Naive thymus-derived CD4-positive, alpha-beta T cell (primary cell): ENCODE measurements at regions not wholly inside any gene's neighbourhood (a gene's known extent, or its start where the extent isn't known, plus 50 kb on each side); places are given as distances from the start of the nearest gene placed in this dataset.
A peak's percentile ranks its signal among the peaks of the same experiment; 100 is the strongest.

Source experiments
- ATAC-seq: fragments of 150-1000 bp; cut with Tn5 transposase; 2 replicates; pipeline ENCODE4 v1.10.0; 2021; ENCODE audit warnings: mild to moderate bottlenecking, moderate library complexity
- CTCF ChIA-PET: fragments of 350-600 bp; sonication (Branson Sonifier 250); formaldehyde crosslinking; loops from one replicate; lab custom pipeline; 2021; ENCODE audit warnings: antibody characterized with exemption; lab: Charles Lee
- POLR2A ChIA-PET: fragments of 350-600 bp; sonication (Branson Sonifier 250); formaldehyde crosslinking; loops from one replicate; lab custom pipeline; 2021; ENCODE audit warnings: antibody characterized with exemption, inconsistent platforms; lab: Charles Lee
- DNase-seq, 9 donors: peaks; one replicate each; pipeline versions ENCODE4 v3.0.0 to v3.0.0-alpha.2; 2020 to 2022; ENCODE audit warnings: mixed read lengths in 1 of 9
- H3K27ac ChIP-seq: one replicate; pipeline ENCODE4 v1.7.0; 2013; ENCODE audit warnings: mild to moderate bottlenecking, low read depth, low read length, moderate library complexity
- H3K27me3 ChIP-seq, 2 donors: one replicate each; pipeline ENCODE4 v1.7.0; 2013; ENCODE audit warnings: low read length in 2 of 2, mild to moderate bottlenecking in 2 of 2, moderate library complexity in 2 of 2; ENCODE audit not compliant: control insufficient read depth in 2 of 2, insufficient read depth in 2 of 2
- H3K36me3 ChIP-seq, 3 experiments: 1 replicate in 2 of 3; 2 replicates in 1 of 3; pipeline ENCODE4 v1.7.0; 2013; ENCODE audit warnings: low read length in 3 of 3, mild to moderate bottlenecking in 3 of 3, moderate library complexity in 1 of 3; ENCODE audit not compliant: insufficient read depth in 3 of 3, control insufficient read depth in 2 of 3
- H3K4me1 ChIP-seq, 2 donors: one replicate each; pipeline ENCODE4 v1.7.0; 2013; ENCODE audit warnings: low read length in 2 of 2, mild to moderate bottlenecking in 2 of 2, moderate library complexity in 1 of 2; ENCODE audit not compliant: control insufficient read depth in 2 of 2, insufficient read depth in 2 of 2
- H3K4me3 ChIP-seq: 2 replicates; pipeline ENCODE4 v1.7.0; 2013; ENCODE audit warnings: mild to moderate bottlenecking, low read length
- H3K9me3 ChIP-seq, 3 experiments: 1 replicate in 2 of 3; 2 replicates in 1 of 3; pipeline ENCODE4 v1.7.0; 2013; ENCODE audit warnings: low read length in 3 of 3; ENCODE audit not compliant: control insufficient read depth in 2 of 3
- H3K27ac Mint-ChIP-seq, 9 donors: one replicate each; pipeline ENCODE4 v1.8.0; 2020 to 2022; ENCODE audit warnings: mixed read lengths in 9 of 9, mild to moderate bottlenecking in 8 of 9, moderate library complexity in 5 of 9, inconsistent platforms in 2 of 9
- H3K27me3 Mint-ChIP-seq, 5 donors: one replicate each; pipeline ENCODE4 v1.8.0; 2021 to 2022; ENCODE audit warnings: mixed read lengths in 5 of 5, mild to moderate bottlenecking in 1 of 5
- H3K36me3 Mint-ChIP-seq, 5 donors: one replicate each; pipeline ENCODE4 v1.8.0; 2020 to 2022; ENCODE audit warnings: mixed read lengths in 5 of 5, mild to moderate bottlenecking in 3 of 5, inconsistent platforms in 1 of 5
- H3K4me1 Mint-ChIP-seq, 7 donors: one replicate each; pipeline ENCODE4 v1.8.0; 2020 to 2022; ENCODE audit warnings: mixed read lengths in 7 of 7, mild to moderate bottlenecking in 3 of 7, inconsistent platforms in 1 of 7
- H3K4me3 Mint-ChIP-seq, 10 donors: one replicate each; pipeline ENCODE4 v1.8.0; 2020 to 2022; ENCODE audit warnings: mild to moderate bottlenecking in 10 of 10, mixed read lengths in 10 of 10, moderate library complexity in 6 of 10, inconsistent platforms in 2 of 10
- H3K9me3 Mint-ChIP-seq, 11 donors: one replicate each; pipeline ENCODE4 v1.8.0; 2020 to 2022; ENCODE audit warnings: mixed read lengths in 11 of 11, mild to moderate bottlenecking in 4 of 11, inconsistent platforms in 1 of 11, moderate library complexity in 1 of 11
- intact Hi-C, 2 donors: fragments of 100-400 bp; cut with micrococcal nuclease; formaldehyde crosslinking; loops; one replicate each; pipeline ENCODE4 v1.15.1; 2023

DNA sequence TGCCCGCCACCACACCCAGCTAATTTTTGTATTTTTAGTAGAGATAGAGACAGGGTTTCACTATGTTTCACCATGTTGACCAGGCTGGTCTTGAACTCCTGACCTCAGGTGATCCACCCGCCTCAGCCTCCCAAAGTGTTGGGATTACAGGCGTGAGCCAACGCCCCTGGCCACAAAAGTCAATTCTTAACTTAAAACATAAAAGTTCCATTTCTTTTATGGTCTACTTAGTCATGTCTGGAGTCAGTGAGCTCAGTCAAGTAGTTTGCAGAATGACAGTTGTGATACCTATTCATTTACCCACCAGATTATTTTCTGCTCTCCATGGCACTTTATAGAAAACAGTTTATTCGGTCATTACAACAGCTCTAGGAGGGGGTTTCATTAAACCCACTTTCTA, 103.1 kb upstream of the ESR1 start:
- H3K4me1 ChIP-seq = peaks cover 0 to 8% of the 10 kb centered on the region in 2 donors
- H3K27me3 ChIP-seq = no peaks in the 10 kb centered on the region
- H3K27ac Mint-ChIP-seq = no peak overlapping the region
- H3K9me3 Mint-ChIP-seq = no peaks in the 10 kb centered on the region
- H3K4me1 Mint-ChIP-seq = peaks cover 0 to 31% (median 29%) of the 10 kb centered on the region in 7 donors
- H3K36me3 Mint-ChIP-seq = peaks cover 0 to 18% (median 3%) of the 10 kb centered on the region in 5 donors
- intact Hi-C loops = no loop called here
- CTCF ChIA-PET = no interaction called here
- POLR2A ChIA-PET = no interaction called here
- DNase-seq (no peak), ATAC-seq (no peak)
- no peak overlapping the region for H3K4me3 Mint-ChIP-seq
- no peaks in the 10 kb centered on the region for H3K9me3 ChIP-seq
- H3K36me3 ChIP-seq = no peaks in the 10 kb centered on the region
- H3K27ac ChIP-seq = no peak overlapping the region
- H3K4me3 ChIP-seq = no peak overlapping the region
- H3K27me3 Mint-ChIP-seq = peaks cover 0 to 6% (median 4%) of the 10 kb centered on the region in 5 donors

DNA sequence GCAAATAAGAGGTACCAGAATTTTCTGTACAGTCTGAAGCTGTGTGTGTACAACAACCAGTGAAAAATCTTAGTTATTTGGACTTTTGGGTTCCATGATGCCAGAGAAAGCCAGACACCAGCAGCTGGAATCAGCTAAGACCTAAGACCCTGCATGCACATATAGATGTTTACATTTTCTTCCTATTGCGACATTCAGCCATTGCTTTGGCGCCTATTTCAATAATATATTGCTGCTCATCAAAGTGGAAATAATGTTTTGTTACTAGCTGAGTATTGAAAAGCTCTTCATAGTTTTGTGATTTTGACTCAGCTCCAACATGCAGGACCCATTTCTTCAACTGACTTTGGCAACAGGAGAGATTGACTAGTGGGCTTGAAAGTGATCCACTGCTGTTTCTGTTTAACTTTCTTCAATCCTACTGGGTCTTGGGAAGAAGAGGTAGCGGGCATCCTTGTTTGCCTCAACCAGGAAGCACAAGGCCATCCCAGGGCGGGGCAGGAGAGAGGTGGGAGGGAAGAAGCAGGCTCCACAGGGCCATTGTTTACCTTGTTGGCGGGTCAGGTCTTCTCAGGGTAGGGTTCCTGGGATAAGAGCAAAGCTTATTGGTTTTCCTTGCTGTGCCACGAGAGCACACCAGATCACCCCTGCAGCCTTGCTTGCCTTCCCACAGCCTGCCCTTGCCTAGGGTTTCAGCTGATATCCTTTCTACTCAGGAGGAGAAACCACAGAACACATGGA, 101.3 kb upstream of the ESR1 start:
- H3K9me3 Mint-ChIP-seq = peaks cover 0 to 8% (median 0%) of the 10 kb centered on the region in 11 donors
- Histone ChIP-seq H3K36me3 (no peaks in the 10 kb centered on the region), H3K27ac (no peak overlapping the region), H3K9me3 (no peaks in the 10 kb centered on the region), H3K4me3 (no peak overlapping the region), H3K27me3 (no peaks in the 10 kb centered on the region), H3K4me1 (peaks cover 0 to 8% of the 10 kb centered on the region in 2 donors)
- POLR2A ChIA-PET = no interaction called here
- H3K4me1 Mint-ChIP-seq = peaks cover 0 to 31% (median 25%) of the 10 kb centered on the region in 7 donors
- no peak for DNase-seq
- CTCF ChIA-PET = no interaction called here
- H3K36me3 Mint-ChIP-seq = peaks cover 0 to 22% (median 3%) of the 10 kb centered on the region in 5 donors
- H3K27ac Mint-ChIP-seq = no peak overlapping the region
- no peak for ATAC-seq
- no peak overlapping the region for H3K4me3 Mint-ChIP-seq
- H3K27me3 Mint-ChIP-seq = peaks cover 0 to 6% (median 4%) of the 10 kb centered on the region in 5 donors
- intact Hi-C loops = no loop called here

DNA sequence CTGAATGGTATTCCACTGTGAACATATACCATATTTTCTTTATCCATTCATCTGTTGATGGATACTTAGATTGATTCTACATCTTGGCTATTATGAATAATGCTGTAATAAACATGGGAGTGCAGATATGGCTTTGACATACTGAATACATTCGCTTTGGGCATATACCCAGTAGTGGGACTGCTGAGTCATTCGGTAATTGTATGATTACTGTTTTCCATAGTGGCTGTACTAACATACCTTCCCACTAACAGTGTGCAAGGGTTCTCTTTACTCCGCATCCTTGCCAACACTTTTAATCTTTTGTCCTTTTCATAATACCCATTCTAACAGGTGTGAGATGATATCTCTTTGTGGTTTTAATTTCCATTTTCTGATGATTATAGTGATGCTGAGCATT, 98.2 kb upstream of the ESR1 start:
- H3K4me3 Mint-ChIP-seq = no peak overlapping the region
- peaks cover 9 to 39% (median 23%) of the 10 kb centered on the region in 5 donors for H3K36me3 Mint-ChIP-seq
- H3K27ac Mint-ChIP-seq = no peak overlapping the region
- H3K4me1 Mint-ChIP-seq = peaks cover 0 to 9% (median 0%) of the 10 kb centered on the region in 7 donors
- no peaks in the 10 kb centered on the region for H3K4me1 ChIP-seq
- DNase-seq = no peak
- POLR2A ChIA-PET = no interaction called here
- peaks cover 0 to 5% (median 4%) of the 10 kb centered on the region in 5 donors for H3K27me3 Mint-ChIP-seq
- no peak for ATAC-seq
- CTCF ChIA-PET = no interaction called here
- no peaks in the 10 kb centered on the region for H3K27me3 ChIP-seq
- peaks cover 5 to 39% (median 20%) of the 10 kb centered on the region in 11 donors for H3K9me3 Mint-ChIP-seq
- no peak overlapping the region for H3K4me3 ChIP-seq
- H3K36me3 ChIP-seq = no peaks in the 10 kb centered on the region
- intact Hi-C loops = no loop called here
- H3K9me3 ChIP-seq = no peaks in the 10 kb centered on the region
- no peak overlapping the region for H3K27ac ChIP-seq

GRCh38 chr6:151716526-151716932, 91.0 kb upstream of the ESR1 start:
- H3K4me3 ChIP-seq = no peak overlapping the region
- intact Hi-C loops = no loop called here
- H3K9me3 ChIP-seq = no peaks in the 10 kb centered on the region
- Mint-ChIP-seq H3K4me3 (peak overlapping the region in 8 of 10 donors; percentile 23 to 71 (median 50)), H3K27me3 (peaks cover 0 to 10% (median 0%) of the 10 kb centered on the region in 5 donors), H3K36me3 (peaks cover 14 to 58% (median 29%) of the 10 kb centered on the region in 5 donors), H3K4me1 (peaks cover 0 to 30% (median 14%) of the 10 kb centered on the region in 7 donors), H3K27ac (peak overlapping the region; percentile 44 to 93 (median 79)), H3K9me3 (peaks cover 13 to 44% (median 29%) of the 10 kb centered on the region in 11 donors)
- ChIA-PET CTCF (interaction anchor here (0.9 to 2.8 kb wide), 3 partner anchors 26 to 622 kb away, joined by 3 to 14 read pairs (median 5); no protein-coding TSS in a partner anchor), POLR2A (interaction anchor here (1.0 to 1.6 kb wide), 4 partner anchors 15 to 517 kb away, joined by 3 to 5 read pairs (median 4); no protein-coding TSS in a partner anchor)
- no peaks in the 10 kb centered on the region for H3K36me3 ChIP-seq
- DNase-seq (peak in 6 of 9 donors; percentile 7 to 47 (median 38)), ATAC-seq (no peak)
- H3K27me3 ChIP-seq = no peaks in the 10 kb centered on the region
- H3K4me1 ChIP-seq = peaks cover 4 to 8% of the 10 kb centered on the region in 2 donors
- no peak overlapping the region for H3K27ac ChIP-seq

GRCh38 chr6:151719070-151719469, 88.4 kb upstream of the ESR1 start:
- Histone ChIP-seq H3K9me3 (no peaks in the 10 kb centered on the region), H3K27me3 (no peaks in the 10 kb centered on the region), H3K36me3 (no peaks in the 10 kb centered on the region), H3K27ac (no peak overlapping the region), H3K4me1 (peaks cover 4 to 8% of the 10 kb centered on the region in 2 donors), H3K4me3 (no peak overlapping the region)
- DNase-seq = no peak
- Mint-ChIP-seq H3K4me1 (peaks cover 0 to 50% (median 30%) of the 10 kb centered on the region in 7 donors), H3K9me3 (peaks cover 4 to 19% (median 14%) of the 10 kb centered on the region in 11 donors), H3K27me3 (peaks cover 0 to 10% (median 0%) of the 10 kb centered on the region in 5 donors), H3K36me3 (peaks cover 5 to 37% (median 16%) of the 10 kb centered on the region in 5 donors), H3K4me3 (no peak overlapping the region), H3K27ac (peak overlapping the region in 2 of 9 donors; percentile 39 to 46)
- ChIA-PET CTCF (no interaction called here), POLR2A (no interaction called here)
- intact Hi-C loops = no loop called here
- no peak for ATAC-seq

DNA sequence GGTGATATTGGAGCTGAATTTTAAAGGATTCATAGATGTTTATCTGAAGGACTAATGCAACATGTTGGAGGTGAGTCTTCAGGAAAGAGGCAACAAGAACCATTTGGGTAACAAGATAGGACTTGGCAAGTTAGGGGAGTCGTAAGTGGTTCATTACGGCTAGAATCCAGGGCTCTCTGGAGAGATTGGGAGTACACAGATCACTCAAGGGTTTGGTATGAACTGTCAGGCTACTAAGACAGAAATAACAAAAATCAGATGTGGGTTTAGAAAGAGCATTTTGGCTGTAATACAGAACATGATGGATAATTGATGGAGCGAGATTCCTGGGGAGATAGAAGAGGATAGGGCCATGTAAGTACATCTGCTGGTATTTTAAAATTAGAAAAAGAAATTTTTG, 86.3 kb upstream of the ESR1 start:
- DNase-seq (no peak), ATAC-seq (no peak)
- Mint-ChIP-seq H3K4me1 (peaks cover 0 to 57% (median 31%) of the 10 kb centered on the region in 7 donors), H3K9me3 (no peaks in the 10 kb centered on the region), H3K4me3 (no peak overlapping the region), H3K27me3 (peaks cover 0 to 7% (median 0%) of the 10 kb centered on the region in 5 donors), H3K27ac (peak overlapping the region in 1 of 9 donors; percentile 22), H3K36me3 (peaks cover 0 to 20% (median 7%) of the 10 kb centered on the region in 5 donors)
- intact Hi-C loops = no loop called here
- H3K36me3 ChIP-seq = no peaks in the 10 kb centered on the region
- no peaks in the 10 kb centered on the region for H3K27me3 ChIP-seq
- no peak overlapping the region for H3K4me3 ChIP-seq
- H3K9me3 ChIP-seq = no peaks in the 10 kb centered on the region
- peaks cover 4% of the 10 kb centered on the region in 2 donors for H3K4me1 ChIP-seq
- H3K27ac ChIP-seq = no peak overlapping the region
- POLR2A ChIA-PET = no interaction called here
- CTCF ChIA-PET = no interaction called here
